H1 (cell line): ENCODE measurements at regions not wholly inside any gene's neighbourhood (a gene's known extent, or its start where the extent isn't known, plus 50 kb on each side); places are given as distances from the start of the nearest gene placed in this dataset.

ENCODE experiments used
- CEBPB ChIP-seq: IDR thresholded peaks from 2 replicates; pipeline ENCODE4 v1.6.1; 2012; ENCODE audit warnings: low read depth, low read length
- CREB1 ChIP-seq: IDR thresholded peaks from 2 replicates; pipeline ENCODE4 v1.6.1; 2012; ENCODE audit warnings: inconsistent platforms
- GABPA ChIP-seq: IDR thresholded peaks from 2 replicates; pipeline ENCODE4 v1.6.1; 2011; ENCODE audit warnings: mild to moderate bottlenecking, low read length, moderate library complexity, borderline replicate concordance; ENCODE audit not compliant: insufficient read depth
- RBBP5 ChIP-seq: IDR thresholded peaks from 2 replicates; pipeline ENCODE4 v1.7.1; 2012; ENCODE audit warnings: low read depth, mild to moderate bottlenecking, inconsistent platforms, low read length, moderate library complexity, borderline replicate concordance
- SIN3A ChIP-seq, 2 experiments: IDR thresholded peaks in 1 of 2; conservative IDR thresholded peaks in 1 of 2; 2 replicates each; pipeline ENCODE4 v1.6.1; 2011 to 2012; ENCODE audit warnings: low read length in 2 of 2, improper control_type of control experiment in 1 of 2, low read depth in 1 of 2, mild to moderate bottlenecking in 1 of 2
- SIX5 ChIP-seq: IDR thresholded peaks from 2 replicates; pipeline ENCODE4 v1.6.1; 2011; ENCODE audit warnings: mild to moderate bottlenecking, low read depth, low read length
- SP2 ChIP-seq: IDR thresholded peaks from 2 replicates; pipeline ENCODE4 v1.6.1; 2012; ENCODE audit warnings: mild to moderate bottlenecking, low read length, inconsistent platforms
- TF ChIP-seq, protein P1 (sequence below): fragments of 300-600 bp; sonication (generic); IDR thresholded peaks from 2 replicates; pipeline ENCODE4 v1.7.1; 2012; ENCODE audit warnings: low read length, moderate library complexity, mild to moderate bottlenecking, inconsistent platforms; ENCODE audit not compliant: insufficient replicate concordance
- TF ChIP-seq, protein P2 (sequence below): IDR thresholded peaks from 2 replicates; pipeline ENCODE4 v1.6.1; 2012; ENCODE audit warnings: inconsistent platforms
- TF ChIP-seq, protein P3 (sequence below): IDR thresholded peaks from 2 replicates; pipeline ENCODE4 v1.6.1; 2011; ENCODE audit warnings: low read length, improper control_type of control experiment

DNA sequence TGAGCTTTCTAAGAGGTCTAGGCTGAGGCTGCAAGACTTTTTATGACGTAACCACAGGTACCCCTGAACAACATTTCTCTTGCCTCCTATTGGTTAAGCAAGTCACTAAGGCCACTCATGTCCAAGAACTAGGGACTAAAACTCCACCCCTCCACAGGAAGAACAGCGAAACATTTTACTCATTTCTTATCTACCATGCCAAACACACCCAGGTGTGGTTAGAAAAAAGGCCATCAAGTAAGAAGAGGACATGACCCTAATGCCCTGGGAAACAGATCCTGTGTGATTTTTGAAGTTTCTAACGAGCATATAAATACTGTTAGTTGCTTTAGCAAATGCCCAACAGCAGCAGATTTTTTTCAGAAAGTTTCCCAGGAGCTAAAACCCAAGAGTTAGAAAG is 282.4 kb upstream of the DYNLRB2 start (continued):
- TF ChIP-seq, protein P1, sequence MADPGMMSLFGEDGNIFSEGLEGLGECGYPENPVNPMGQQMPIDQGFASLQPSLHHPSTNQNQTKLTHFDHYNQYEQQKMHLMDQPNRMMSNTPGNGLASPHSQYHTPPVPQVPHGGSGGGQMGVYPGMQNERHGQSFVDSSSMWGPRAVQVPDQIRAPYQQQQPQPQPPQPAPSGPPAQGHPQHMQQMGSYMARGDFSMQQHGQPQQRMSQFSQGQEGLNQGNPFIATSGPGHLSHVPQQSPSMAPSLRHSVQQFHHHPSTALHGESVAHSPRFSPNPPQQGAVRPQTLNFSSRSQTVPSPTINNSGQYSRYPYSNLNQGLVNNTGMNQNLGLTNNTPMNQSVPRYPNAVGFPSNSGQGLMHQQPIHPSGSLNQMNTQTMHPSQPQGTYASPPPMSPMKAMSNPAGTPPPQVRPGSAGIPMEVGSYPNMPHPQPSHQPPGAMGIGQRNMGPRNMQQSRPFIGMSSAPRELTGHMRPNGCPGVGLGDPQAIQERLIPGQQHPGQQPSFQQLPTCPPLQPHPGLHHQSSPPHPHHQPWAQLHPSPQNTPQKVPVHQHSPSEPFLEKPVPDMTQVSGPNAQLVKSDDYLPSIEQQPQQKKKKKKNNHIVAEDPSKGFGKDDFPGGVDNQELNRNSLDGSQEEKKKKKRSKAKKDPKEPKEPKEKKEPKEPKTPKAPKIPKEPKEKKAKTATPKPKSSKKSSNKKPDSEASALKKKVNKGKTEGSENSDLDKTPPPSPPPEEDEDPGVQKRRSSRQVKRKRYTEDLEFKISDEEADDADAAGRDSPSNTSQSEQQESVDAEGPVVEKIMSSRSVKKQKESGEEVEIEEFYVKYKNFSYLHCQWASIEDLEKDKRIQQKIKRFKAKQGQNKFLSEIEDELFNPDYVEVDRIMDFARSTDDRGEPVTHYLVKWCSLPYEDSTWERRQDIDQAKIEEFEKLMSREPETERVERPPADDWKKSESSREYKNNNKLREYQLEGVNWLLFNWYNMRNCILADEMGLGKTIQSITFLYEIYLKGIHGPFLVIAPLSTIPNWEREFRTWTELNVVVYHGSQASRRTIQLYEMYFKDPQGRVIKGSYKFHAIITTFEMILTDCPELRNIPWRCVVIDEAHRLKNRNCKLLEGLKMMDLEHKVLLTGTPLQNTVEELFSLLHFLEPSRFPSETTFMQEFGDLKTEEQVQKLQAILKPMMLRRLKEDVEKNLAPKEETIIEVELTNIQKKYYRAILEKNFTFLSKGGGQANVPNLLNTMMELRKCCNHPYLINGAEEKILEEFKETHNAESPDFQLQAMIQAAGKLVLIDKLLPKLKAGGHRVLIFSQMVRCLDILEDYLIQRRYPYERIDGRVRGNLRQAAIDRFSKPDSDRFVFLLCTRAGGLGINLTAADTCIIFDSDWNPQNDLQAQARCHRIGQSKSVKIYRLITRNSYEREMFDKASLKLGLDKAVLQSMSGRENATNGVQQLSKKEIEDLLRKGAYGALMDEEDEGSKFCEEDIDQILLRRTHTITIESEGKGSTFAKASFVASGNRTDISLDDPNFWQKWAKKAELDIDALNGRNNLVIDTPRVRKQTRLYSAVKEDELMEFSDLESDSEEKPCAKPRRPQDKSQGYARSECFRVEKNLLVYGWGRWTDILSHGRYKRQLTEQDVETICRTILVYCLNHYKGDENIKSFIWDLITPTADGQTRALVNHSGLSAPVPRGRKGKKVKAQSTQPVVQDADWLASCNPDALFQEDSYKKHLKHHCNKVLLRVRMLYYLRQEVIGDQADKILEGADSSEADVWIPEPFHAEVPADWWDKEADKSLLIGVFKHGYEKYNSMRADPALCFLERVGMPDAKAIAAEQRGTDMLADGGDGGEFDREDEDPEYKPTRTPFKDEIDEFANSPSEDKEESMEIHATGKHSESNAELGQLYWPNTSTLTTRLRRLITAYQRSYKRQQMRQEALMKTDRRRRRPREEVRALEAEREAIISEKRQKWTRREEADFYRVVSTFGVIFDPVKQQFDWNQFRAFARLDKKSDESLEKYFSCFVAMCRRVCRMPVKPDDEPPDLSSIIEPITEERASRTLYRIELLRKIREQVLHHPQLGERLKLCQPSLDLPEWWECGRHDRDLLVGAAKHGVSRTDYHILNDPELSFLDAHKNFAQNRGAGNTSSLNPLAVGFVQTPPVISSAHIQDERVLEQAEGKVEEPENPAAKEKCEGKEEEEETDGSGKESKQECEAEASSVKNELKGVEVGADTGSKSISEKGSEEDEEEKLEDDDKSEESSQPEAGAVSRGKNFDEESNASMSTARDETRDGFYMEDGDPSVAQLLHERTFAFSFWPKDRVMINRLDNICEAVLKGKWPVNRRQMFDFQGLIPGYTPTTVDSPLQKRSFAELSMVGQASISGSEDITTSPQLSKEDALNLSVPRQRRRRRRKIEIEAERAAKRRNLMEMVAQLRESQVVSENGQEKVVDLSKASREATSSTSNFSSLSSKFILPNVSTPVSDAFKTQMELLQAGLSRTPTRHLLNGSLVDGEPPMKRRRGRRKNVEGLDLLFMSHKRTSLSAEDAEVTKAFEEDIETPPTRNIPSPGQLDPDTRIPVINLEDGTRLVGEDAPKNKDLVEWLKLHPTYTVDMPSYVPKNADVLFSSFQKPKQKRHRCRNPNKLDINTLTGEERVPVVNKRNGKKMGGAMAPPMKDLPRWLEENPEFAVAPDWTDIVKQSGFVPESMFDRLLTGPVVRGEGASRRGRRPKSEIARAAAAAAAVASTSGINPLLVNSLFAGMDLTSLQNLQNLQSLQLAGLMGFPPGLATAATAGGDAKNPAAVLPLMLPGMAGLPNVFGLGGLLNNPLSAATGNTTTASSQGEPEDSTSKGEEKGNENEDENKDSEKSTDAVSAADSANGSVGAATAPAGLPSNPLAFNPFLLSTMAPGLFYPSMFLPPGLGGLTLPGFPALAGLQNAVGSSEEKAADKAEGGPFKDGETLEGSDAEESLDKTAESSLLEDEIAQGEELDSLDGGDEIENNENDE: no peak
- TF ChIP-seq GABPA: no peak
- no peak for TF ChIP-seq CREB1
- TF ChIP-seq, protein P2, sequence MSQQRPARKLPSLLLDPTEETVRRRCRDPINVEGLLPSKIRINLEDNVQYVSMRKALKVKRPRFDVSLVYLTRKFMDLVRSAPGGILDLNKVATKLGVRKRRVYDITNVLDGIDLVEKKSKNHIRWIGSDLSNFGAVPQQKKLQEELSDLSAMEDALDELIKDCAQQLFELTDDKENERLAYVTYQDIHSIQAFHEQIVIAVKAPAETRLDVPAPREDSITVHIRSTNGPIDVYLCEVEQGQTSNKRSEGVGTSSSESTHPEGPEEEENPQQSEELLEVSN: no peak
- no peak for TF ChIP-seq SIX5
- TF ChIP-seq SP2: no peak
- TF ChIP-seq, protein P3, sequence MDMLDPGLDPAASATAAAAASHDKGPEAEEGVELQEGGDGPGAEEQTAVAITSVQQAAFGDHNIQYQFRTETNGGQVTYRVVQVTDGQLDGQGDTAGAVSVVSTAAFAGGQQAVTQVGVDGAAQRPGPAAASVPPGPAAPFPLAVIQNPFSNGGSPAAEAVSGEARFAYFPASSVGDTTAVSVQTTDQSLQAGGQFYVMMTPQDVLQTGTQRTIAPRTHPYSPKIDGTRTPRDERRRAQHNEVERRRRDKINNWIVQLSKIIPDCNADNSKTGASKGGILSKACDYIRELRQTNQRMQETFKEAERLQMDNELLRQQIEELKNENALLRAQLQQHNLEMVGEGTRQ: no peak
- TF ChIP-seq RBBP5: no peak
- no peak for TF ChIP-seq CEBPB
- TF ChIP-seq SIN3A (conservative IDR thresholded peaks at IDR 0.05 in 1 of 2, IDR thresholded peaks at IDR 0.05 in 1 of 2; ENCODE audit: low read depth in 1 of 2, low read length in 2 of 2): no peak
